OCI-LY1 (cell line): ENCODE measurements at regions not wholly inside any gene's neighbourhood (a gene's known extent, or its start where the extent isn't known, plus 50 kb on each side); places are given as distances from the start of the nearest gene placed in this dataset.

Experiments
- H2AFZ ChIP-seq: fragments of 200-600 bp; sonication (generic), shearing (Covaris generic); 2 replicates; pipeline ENCODE4 v1.6.0; 2014; ENCODE audit warnings: antibody characterized with exemption, mild to moderate bottlenecking, low read length
- H3F3A ChIP-seq: fragments of 200-600 bp; sonication (generic), shearing (Covaris generic); 2 replicates; pipeline ENCODE4 v1.6.0; 2014; ENCODE audit warnings: mild to moderate bottlenecking, antibody characterized with exemption, low read length, moderate library complexity; ENCODE audit not compliant: insufficient read depth
- H3K27ac ChIP-seq: fragments of 200-600 bp; sonication (generic); 2 replicates; pipeline ENCODE4 v1.5.1; 2014; ENCODE audit warnings: low read length, mixed run types, mild to moderate bottlenecking, low read depth; ENCODE audit not compliant: poor library complexity, severe bottlenecking
- H3K27me3 ChIP-seq: fragments of 200-600 bp; sonication (generic); 2 replicates; pipeline ENCODE4 v1.6.0; 2014; ENCODE audit warnings: antibody characterized with exemption, mild to moderate bottlenecking, low read length, moderate library complexity; ENCODE audit not compliant: insufficient read depth
- H3K36me3 ChIP-seq: fragments of 200-600 bp; sonication (generic); 2 replicates; pipeline ENCODE4 v1.6.1; 2014; ENCODE audit warnings: mild to moderate bottlenecking, antibody characterized with exemption, low read length, moderate library complexity, mixed read lengths; ENCODE audit not compliant: insufficient read depth
- H3K4me1 ChIP-seq: fragments of 200-600 bp; sonication (generic); 2 replicates; pipeline ENCODE4 v1.5.1; 2014; ENCODE audit warnings: mild to moderate bottlenecking, low read length, moderate library complexity; ENCODE audit not compliant: insufficient read depth, severe bottlenecking
- H3K4me2 ChIP-seq: fragments of 200-600 bp; sonication (generic), shearing (Covaris generic); 2 replicates; pipeline ENCODE4 v1.6.1; 2014; ENCODE audit warnings: low read length
- H3K4me3 ChIP-seq: fragments of 200-600 bp; sonication (generic); 2 replicates; pipeline ENCODE4 v1.5.1; 2014; ENCODE audit warnings: low read length, low read depth, mild to moderate bottlenecking, mixed read lengths; ENCODE audit not compliant: poor library complexity, severe bottlenecking
- H3K79me2 ChIP-seq: fragments of 200-600 bp; shearing (Covaris generic); 2 replicates; pipeline ENCODE4 v1.6.1; 2016; ENCODE audit warnings: mixed run types, low read length, mixed read lengths; ENCODE audit not compliant: insufficient read depth
- H3K9ac ChIP-seq: fragments of 200-600 bp; sonication (generic), shearing (Covaris generic); 2 replicates; pipeline ENCODE4 v1.6.1; 2014; ENCODE audit warnings: mild to moderate bottlenecking, low read length, mixed read lengths
- H3K9me2 ChIP-seq: fragments of 200-600 bp; sonication (generic), shearing (Covaris generic); 2 replicates; pipeline ENCODE4 v1.6.1; 2014; ENCODE audit warnings: low read depth, mild to moderate bottlenecking, low read length, mixed read lengths
- H3K9me3 ChIP-seq: fragments of 200-600 bp; shearing (Covaris generic); 2 replicates; pipeline ENCODE4 v1.6.1; 2014; ENCODE audit warnings: low read length, mixed read lengths
- H4K20me1 ChIP-seq: fragments of 200-600 bp; sonication (generic), shearing (Covaris generic); 2 replicates; pipeline ENCODE4 v1.6.0; 2016; ENCODE audit warnings: mild to moderate bottlenecking, low read length; ENCODE audit not compliant: insufficient read depth
- EZH2 ChIP-seq: fragments of 200-600 bp; sonication (generic), shearing (Covaris generic); IDR thresholded peaks from 2 replicates; pipeline ENCODE4 v1.8.0; 2017; ENCODE audit warnings: borderline replicate concordance, mixed run types, mild to moderate bottlenecking, antibody characterized with exemption, low read length, moderate library complexity, mixed read lengths
- TF ChIP-seq, protein P1 (sequence below): fragments of 200-600 bp; sonication (generic), shearing (Covaris generic); IDR thresholded peaks from 2 replicates; pipeline ENCODE4 v1.5.1; 2017; ENCODE audit warnings: mild to moderate bottlenecking, antibody characterized with exemption, low read length, moderate library complexity, mixed read lengths

DNA sequence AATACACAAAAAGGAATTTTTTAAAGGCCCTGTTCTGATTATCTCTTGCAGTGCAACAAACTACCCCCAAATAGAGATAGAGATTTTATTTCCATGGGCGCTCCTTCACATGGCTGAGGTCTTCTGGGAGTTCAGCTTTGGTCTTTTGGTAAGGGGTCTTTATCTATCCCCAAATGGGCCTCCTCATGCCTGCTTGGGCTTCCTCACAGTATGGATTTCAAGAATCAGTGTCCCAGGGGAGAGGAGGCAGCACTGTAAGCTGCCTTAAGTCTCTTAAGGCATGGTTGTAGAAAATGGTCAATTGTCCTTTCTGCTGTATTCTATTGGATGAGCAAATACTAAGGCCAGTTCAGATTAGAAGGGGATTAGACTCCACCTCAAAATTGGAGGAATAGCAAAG lies 966.2 kb downstream of the TYW1 start:
- no peaks in the 10 kb centered on the region for H3K9me2 ChIP-seq
- H3K4me1 ChIP-seq: no peaks in the 10 kb centered on the region
- H3K4me2 ChIP-seq: no peak overlapping the region
- no peaks in the 10 kb centered on the region for H3K27me3 ChIP-seq
- no peaks in the 10 kb centered on the region for H3K9me3 ChIP-seq
- no peaks in the 10 kb centered on the region for H3F3A ChIP-seq
- H3K4me3 ChIP-seq: no peak overlapping the region
- no peak overlapping the region for H2AFZ ChIP-seq
- no peak overlapping the region for H3K27ac ChIP-seq
- no peaks in the 10 kb centered on the region for H4K20me1 ChIP-seq
- H3K9ac ChIP-seq: no peak overlapping the region
- H3K79me2 ChIP-seq: no peaks in the 10 kb centered on the region
- no peaks in the 10 kb centered on the region for H3K36me3 ChIP-seq
- TF ChIP-seq, protein P1, sequence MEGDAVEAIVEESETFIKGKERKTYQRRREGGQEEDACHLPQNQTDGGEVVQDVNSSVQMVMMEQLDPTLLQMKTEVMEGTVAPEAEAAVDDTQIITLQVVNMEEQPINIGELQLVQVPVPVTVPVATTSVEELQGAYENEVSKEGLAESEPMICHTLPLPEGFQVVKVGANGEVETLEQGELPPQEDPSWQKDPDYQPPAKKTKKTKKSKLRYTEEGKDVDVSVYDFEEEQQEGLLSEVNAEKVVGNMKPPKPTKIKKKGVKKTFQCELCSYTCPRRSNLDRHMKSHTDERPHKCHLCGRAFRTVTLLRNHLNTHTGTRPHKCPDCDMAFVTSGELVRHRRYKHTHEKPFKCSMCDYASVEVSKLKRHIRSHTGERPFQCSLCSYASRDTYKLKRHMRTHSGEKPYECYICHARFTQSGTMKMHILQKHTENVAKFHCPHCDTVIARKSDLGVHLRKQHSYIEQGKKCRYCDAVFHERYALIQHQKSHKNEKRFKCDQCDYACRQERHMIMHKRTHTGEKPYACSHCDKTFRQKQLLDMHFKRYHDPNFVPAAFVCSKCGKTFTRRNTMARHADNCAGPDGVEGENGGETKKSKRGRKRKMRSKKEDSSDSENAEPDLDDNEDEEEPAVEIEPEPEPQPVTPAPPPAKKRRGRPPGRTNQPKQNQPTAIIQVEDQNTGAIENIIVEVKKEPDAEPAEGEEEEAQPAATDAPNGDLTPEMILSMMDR: no peak
- no peak for TF ChIP-seq EZH2

DNA sequence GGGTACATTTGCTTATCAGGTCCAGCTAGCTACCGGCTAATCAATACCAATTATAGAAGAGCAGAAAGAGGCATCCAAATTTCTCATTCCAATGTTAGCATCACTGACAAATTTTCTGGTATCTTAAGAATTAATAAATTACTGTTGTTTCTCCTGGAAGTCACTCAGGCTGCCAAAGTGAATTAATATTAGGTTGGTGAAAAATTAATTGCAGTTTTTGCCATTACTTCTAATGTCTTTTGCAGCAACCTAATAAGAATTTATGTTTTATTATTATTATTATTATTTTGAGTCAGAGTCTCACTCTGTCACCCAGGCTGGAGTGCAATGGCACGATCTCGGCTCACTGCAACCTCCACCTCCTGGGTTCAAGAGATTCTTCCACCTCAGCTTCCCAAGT lies 979.9 kb downstream of the TYW1 start:
- H3K9me2 ChIP-seq: no peaks in the 10 kb centered on the region
- H3F3A ChIP-seq: no peaks in the 10 kb centered on the region
- H3K4me1 ChIP-seq: no peaks in the 10 kb centered on the region
- no peak overlapping the region for H3K9ac ChIP-seq
- no peaks in the 10 kb centered on the region for H3K27me3 ChIP-seq
- H3K4me2 ChIP-seq: no peak overlapping the region
- H3K9me3 ChIP-seq: no peaks in the 10 kb centered on the region
- no peaks in the 10 kb centered on the region for H3K36me3 ChIP-seq
- no peak overlapping the region for H3K4me3 ChIP-seq
- no peak overlapping the region for H3K27ac ChIP-seq
- no peak overlapping the region for H2AFZ ChIP-seq
- H3K79me2 ChIP-seq: no peaks in the 10 kb centered on the region
- no peak for TF ChIP-seq EZH2
- TF ChIP-seq, protein P1: no peak
- no peaks in the 10 kb centered on the region for H4K20me1 ChIP-seq

DNA sequence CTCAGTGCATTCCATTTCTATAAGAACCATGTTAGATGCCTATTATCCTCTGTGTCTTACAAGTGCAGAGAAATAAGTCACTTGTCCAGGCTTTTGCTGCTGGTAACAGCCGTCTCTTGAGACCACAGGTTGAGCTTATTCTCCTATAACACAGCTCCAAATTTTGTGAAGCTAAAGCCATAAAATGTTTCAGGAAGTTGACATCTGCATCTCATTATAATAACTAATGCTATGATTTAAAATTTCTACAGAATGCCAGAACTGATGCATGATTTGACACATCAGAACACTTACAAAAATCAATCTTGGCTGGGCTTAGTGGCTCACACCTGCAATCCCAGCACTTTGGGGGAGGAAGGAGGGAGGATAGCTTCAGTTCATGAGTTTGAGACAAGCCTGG lies 986.9 kb downstream of the TYW1 start:
- H3F3A ChIP-seq: no peaks in the 10 kb centered on the region
- no peaks in the 10 kb centered on the region for H3K9me2 ChIP-seq
- H3K36me3 ChIP-seq: no peaks in the 10 kb centered on the region
- H3K9me3 ChIP-seq: no peaks in the 10 kb centered on the region
- no peak overlapping the region for H2AFZ ChIP-seq
- H3K27me3 ChIP-seq: no peaks in the 10 kb centered on the region
- H4K20me1 ChIP-seq: no peaks in the 10 kb centered on the region
- H3K79me2 ChIP-seq: no peaks in the 10 kb centered on the region
- H3K4me1 ChIP-seq: no peaks in the 10 kb centered on the region
- TF ChIP-seq, protein P1: no peak
- no peak for TF ChIP-seq EZH2
- H3K9ac ChIP-seq: no peak overlapping the region
- H3K4me2 ChIP-seq: no peak overlapping the region
- no peak overlapping the region for H3K27ac ChIP-seq
- H3K4me3 ChIP-seq: no peak overlapping the region
